Endothelial cell of umbilical vein (primary cell): ENCODE measurements at regions not wholly inside any gene's neighbourhood (a gene's known extent, or its start where the extent isn't known, plus 50 kb on each side); places are given as distances from the start of the nearest gene placed in this dataset.

Experiments
- BruUV-seq: library from RNA; stranded (reverse); fragments of 400-500 nt; replicated peaks from 2 replicates; lab custom pipeline; 2021; lab: Mats Ljungman, UMichigan
- CTCF ChIA-PET: fragments of 300-600, 350-600 bp; sonication (Branson Sonifier 250); formaldehyde crosslinking; loops from one replicate; lab custom pipeline; 2021; ENCODE audit warnings: antibody characterized with exemption, inconsistent platforms; lab: Charles Lee
- POLR2A ChIA-PET: fragments of 300-600, 350-600 bp; sonication (Branson Sonifier 250); formaldehyde crosslinking; loops from one replicate; lab custom pipeline; 2021; ENCODE audit warnings: antibody characterized with exemption, inconsistent platforms; lab: Charles Lee
- DNase-seq: peaks from one replicate; pipeline ENCODE4 v3.0.0-alpha.2; 2011; ENCODE audit warnings: low read depth, low spot score
- FAIRE-seq: peaks from 2 replicates; lab custom pipeline; 2011; peaks lifted over from hg19 to GRCh38; lab: Jason Lieb, UNC
- H2AFZ ChIP-seq: 2 replicates; pipeline ENCODE4 v1.6.0; 2012; ENCODE audit warnings: low read depth, low read length, control low read depth, inconsistent platforms
- H3K27ac ChIP-seq: 2 replicates; pipeline ENCODE4 v1.5.1; 2011; ENCODE audit warnings: low read depth, mild to moderate bottlenecking, control low read depth, low read length, moderate library complexity; ENCODE audit not compliant: insufficient read depth
- H3K27me3 ChIP-seq, 2 experiments: 2 replicates each; pipeline versions ENCODE4 v1.6.0 to v1.6.1; 2011; ENCODE audit warnings: low read length in 2 of 2, mixed read lengths in 1 of 2; ENCODE audit not compliant: control insufficient read depth in 2 of 2, insufficient read depth in 2 of 2
- H3K36me3 ChIP-seq, 2 experiments: 2 replicates in 1 of 2; 3 replicates in 1 of 2; pipeline ENCODE4 v1.5.1; 2011; ENCODE audit warnings: low read length in 2 of 2, mild to moderate bottlenecking in 1 of 2, moderate library complexity in 1 of 2; ENCODE audit not compliant: control insufficient read depth in 2 of 2, insufficient read depth in 2 of 2; ENCODE audit errors: extremely low read depth in 1 of 2
- H3K4me1 ChIP-seq: 3 replicates; pipeline ENCODE4 v1.5.1; 2011; ENCODE audit warnings: mild to moderate bottlenecking, low read length; ENCODE audit not compliant: control insufficient read depth, insufficient read depth; ENCODE audit errors: extremely low read depth
- H3K4me2 ChIP-seq: 2 replicates; pipeline ENCODE4 v1.6.1; 2011; ENCODE audit warnings: low read length, control low read depth, mixed read lengths; ENCODE audit not compliant: insufficient read depth
- H3K4me3 ChIP-seq, 3 experiments: fragments of 200-600 bp in 1 of 3; sonication (generic), shearing (Covaris generic) in 1 of 3; replicated peaks in 1 of 3; 2 replicates each; pipeline ENCODE4 v1.5.1; 2011 to 2016; ENCODE audit warnings: control low read depth in 3 of 3, low read length in 3 of 3, mild to moderate bottlenecking in 2 of 3, inconsistent platforms in 1 of 3, low read depth in 1 of 3, moderate library complexity in 1 of 3; ENCODE audit not compliant: insufficient read depth in 1 of 3
- H3K79me2 ChIP-seq: 2 replicates; pipeline ENCODE4 v1.6.0; 2012; ENCODE audit warnings: low read length, inconsistent platforms; ENCODE audit not compliant: control insufficient read depth, insufficient read depth
- H3K9ac ChIP-seq: replicated peaks from 2 replicates; pipeline ENCODE3; 2011; ENCODE audit warnings: low read length, control low read depth; ENCODE audit not compliant: insufficient read depth; ENCODE audit errors: extremely low read depth
- H3K9me1 ChIP-seq: replicated peaks from 3 replicates; pipeline ENCODE4 v1.6.0; 2011; ENCODE audit warnings: mild to moderate bottlenecking, low read length; ENCODE audit not compliant: control insufficient read depth, insufficient read depth; ENCODE audit errors: extremely low read depth
- H3K9me3 ChIP-seq: replicated peaks from 2 replicates; pipeline ENCODE4 v1.5.1; 2012; ENCODE audit warnings: low read length, inconsistent platforms; ENCODE audit not compliant: control insufficient read depth, insufficient read depth
- H4K20me1 ChIP-seq: replicated peaks from 2 replicates; pipeline ENCODE3; 2011; ENCODE audit warnings: mild to moderate bottlenecking, low read length; ENCODE audit not compliant: control insufficient read depth, insufficient read depth; ENCODE audit errors: extremely low read depth
- GATA2 ChIP-seq: IDR thresholded peaks from 2 replicates; pipeline ENCODE4 v1.7.0; 2011; ENCODE audit warnings: low read depth, mild to moderate bottlenecking, moderate library complexity, mixed read lengths, low read length; ENCODE audit not compliant: insufficient read length, insufficient read depth
- JUN ChIP-seq: IDR thresholded peaks from 2 replicates; pipeline ENCODE4 v1.6.1; 2011; ENCODE audit warnings: borderline replicate concordance, low read depth; ENCODE audit not compliant: insufficient read length, insufficient read depth
- MAX ChIP-seq: IDR thresholded peaks from 2 replicates; pipeline ENCODE4 v1.6.1; 2011; ENCODE audit not compliant: insufficient read depth, insufficient read length
- dilution Hi-C: fragments of 300-500 bp; cut with MboI; formaldehyde crosslinking; loops from one replicate; pipeline ENCODE4 v1.15.0; 2019; ENCODE audit warnings: low sequenced_read_pairs; ENCODE audit not compliant: extremely low pct_ligation_motif_present
- intact Hi-C: fragments of 100-400 bp; cut with micrococcal nuclease; formaldehyde crosslinking; loops from one replicate; pipeline ENCODE4 v1.10.0; 2022

- H3K79me2 ChIP-seq: no peaks in the 10 kb centered on the region
- H3K36me3 ChIP-seq: no peaks in the 10 kb centered on the region
- no peaks in the 10 kb centered on the region for H3K9me1 ChIP-seq
- dilution Hi-C loops: no loop called here
- H3K4me2 ChIP-seq: peak overlapping the region; percentile 22
- intact Hi-C loops: no loop called here
- BruUV-seq: no TSS peak
- H3K9me3 ChIP-seq: no peaks in the 10 kb centered on the region
- H3K4me1 ChIP-seq: peaks cover 12% of the 10 kb centered on the region
- ChIA-PET POLR2A (interaction anchor here (0.6 kb wide), 1 partner anchor 86 kb away, joined by 3 read pairs; no protein-coding TSS in a partner anchor), CTCF (no interaction called here)
- TF ChIP-seq JUN: no peak
- no peak overlapping the region for H3K27ac ChIP-seq
- H2AFZ ChIP-seq: no peak overlapping the region
- H3K27me3 ChIP-seq: no peaks in the 10 kb centered on the region
- peak; percentile 2 for DNase-seq
- FAIRE-seq: no peak
- H3K4me3 ChIP-seq: no peak overlapping the region
- no peaks in the 10 kb centered on the region for H4K20me1 ChIP-seq
- no peak overlapping the region for H3K9ac ChIP-seq
Observed at GRCh38 chr2:173792166-173792565, 173.0 kb downstream of the SP3 start.

DNA sequence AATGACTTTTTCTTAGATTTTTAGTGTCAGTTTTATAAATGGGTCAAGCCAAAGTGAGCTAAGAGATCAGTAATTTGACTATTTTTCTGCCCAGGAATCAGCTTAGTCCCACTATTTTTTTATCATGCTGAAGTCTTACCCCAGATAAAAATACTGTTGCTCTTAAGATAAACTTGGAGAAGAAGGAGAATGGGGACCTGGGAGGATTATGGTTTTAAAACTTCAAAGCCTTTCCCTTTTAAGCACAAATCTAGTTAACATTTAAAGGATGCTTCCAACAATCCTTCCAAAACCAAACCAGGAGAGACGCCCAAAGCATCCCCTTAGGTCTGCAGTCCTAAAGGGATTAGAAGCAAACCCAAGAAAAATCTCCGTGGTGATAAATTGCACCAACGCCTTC, 172.4 kb downstream of the SP3 start:
- no peak for TF ChIP-seq MAX
- no peak for TF ChIP-seq GATA2
- no peak for TF ChIP-seq JUN

More for the DNA sequence above, 172.4 kb downstream of the SP3 start:
- H3K4me3 ChIP-seq: no peak overlapping the region
- intact Hi-C loops (no loop called here), dilution Hi-C loops (no loop called here)
- ChIA-PET POLR2A (interaction anchor here (0.6 kb wide), 1 partner anchor 87 kb away, joined by 3 read pairs; no protein-coding TSS in a partner anchor), CTCF (no interaction called here)
- no peak overlapping the region for H2AFZ ChIP-seq
- H3K27me3 ChIP-seq: no peaks in the 10 kb centered on the region
- peak overlapping the region; percentile 22 for H3K4me2 ChIP-seq
- H3K9me3 ChIP-seq: no peaks in the 10 kb centered on the region
- H3K9me1 ChIP-seq: no peaks in the 10 kb centered on the region
- H3K9ac ChIP-seq: no peak overlapping the region
- H3K79me2 ChIP-seq: no peaks in the 10 kb centered on the region
- FAIRE-seq (no peak), DNase-seq (peak; percentile 21)
- H4K20me1 ChIP-seq: no peaks in the 10 kb centered on the region
- no TSS peak for BruUV-seq
- H3K27ac ChIP-seq: no peak overlapping the region
- no peaks in the 10 kb centered on the region for H3K36me3 ChIP-seq
- peaks cover 12% of the 10 kb centered on the region for H3K4me1 ChIP-seq
